ENCODE measurements at regions not wholly inside any gene's neighbourhood (a gene's known extent, or its start where the extent isn't known, plus 50 kb on each side); places are given as distances from the start of the nearest gene placed in this dataset.
A peak's percentile ranks its signal among the peaks of the same experiment; 100 is the strongest.

DNA sequence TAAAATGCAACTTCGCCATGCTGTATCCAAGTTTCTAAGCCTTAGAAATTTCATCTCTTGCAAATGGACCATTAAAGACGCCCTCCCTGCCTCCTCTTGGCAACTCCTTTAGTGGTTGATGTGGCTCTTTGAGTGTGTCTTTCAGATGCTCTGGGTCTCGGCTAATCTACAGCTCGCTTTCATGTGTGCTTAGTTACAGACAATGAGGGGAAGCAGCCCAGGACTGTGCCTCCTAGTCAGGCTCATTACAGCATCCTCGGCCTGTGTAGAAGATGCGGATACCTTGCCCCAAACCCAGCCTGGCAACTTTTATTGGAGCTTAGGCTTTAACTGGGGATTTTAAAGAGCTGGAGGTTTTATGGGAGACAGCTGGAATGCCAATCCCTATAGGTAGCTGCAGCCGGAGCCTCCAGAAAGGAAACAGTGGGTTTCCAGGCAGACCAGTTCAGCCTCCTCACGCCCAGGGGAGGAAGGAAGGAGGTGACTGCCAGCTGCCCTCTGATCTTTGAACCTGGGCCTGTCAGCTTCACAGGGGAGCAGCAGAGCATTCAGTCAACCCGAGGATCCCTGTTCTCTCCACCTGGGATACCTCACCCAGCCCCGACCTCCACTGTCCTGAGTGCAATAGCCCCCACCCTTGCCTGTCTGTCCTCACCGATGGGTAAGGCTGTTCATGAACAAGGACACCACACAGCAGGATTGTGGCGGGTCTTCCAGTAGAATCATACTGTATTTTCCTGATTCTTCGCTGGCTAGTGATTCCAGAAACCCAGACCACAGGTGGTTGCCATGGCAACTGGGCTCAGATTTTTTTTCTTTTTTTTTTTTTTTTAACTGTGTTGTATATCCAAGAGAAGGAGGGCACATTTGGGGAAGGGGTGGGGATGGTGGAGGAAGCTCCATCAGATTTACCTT lies 638.5 kb downstream of the MED13L start:
- Histone ChIP-seq H3K9me3 (no peaks in the 10 kb centered on the region), H3K4me1 (no peaks in the 10 kb centered on the region), H3K27me3 (no peaks in the 10 kb centered on the region), H3K4me3 (no peak overlapping the region), H3K27ac (no peak overlapping the region), H3K36me3 (no peaks in the 10 kb centered on the region)
- in situ Hi-C loops (cut with MboI; ENCODE audit: low pct_ligation_motif_present in 1 of 4, low pct_unique_long_range_greater_than_20kb in 1 of 4, low sequenced_read_pairs in 3 of 4) (no loop called here), intact Hi-C loops (cut with DNase I; ENCODE audit: low total_unique reads) (no loop called here)
- DNase-seq, result peak; percentile 15
- WGBS, 2 donors (ENCODE audit: low coverage in 1 of 2), result 45 to 69% methylated on average over 3 to 13 of the region's 13 CpGs
- TF ChIP-seq POLR2A (IDR thresholded peaks at IDR 0.05) (no peak), CTCF (IDR thresholded peaks at IDR 0.05) (no peak), POLR2AphosphoS5 (IDR thresholded peaks at IDR 0.05) (no peak)

DNA sequence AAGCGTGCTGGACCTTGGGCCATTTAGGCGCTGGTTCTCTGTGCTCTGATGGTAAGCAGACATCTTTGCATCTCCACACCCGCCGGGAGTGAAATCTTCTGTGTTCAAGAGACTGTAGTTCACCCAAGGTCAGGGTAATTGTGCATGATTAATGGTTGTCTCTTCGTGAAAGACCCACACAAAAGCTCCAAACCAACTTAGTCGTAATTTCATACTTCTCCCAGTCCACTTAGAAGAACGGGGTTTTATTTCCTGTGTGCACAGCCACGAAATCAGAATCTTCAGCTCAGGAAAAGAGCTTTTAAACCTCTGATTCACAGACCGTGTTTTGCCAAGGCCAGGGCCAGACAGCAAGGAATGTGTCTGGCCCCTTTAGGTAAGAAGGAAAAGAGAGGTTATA lies 640.9 kb downstream of the MED13L start:
- no peak for TF ChIP-seq CTCF (IDR thresholded peaks at IDR 0.05)
- TF ChIP-seq POLR2AphosphoS5 (IDR thresholded peaks at IDR 0.05), result no peak
- no peak for TF ChIP-seq POLR2A (IDR thresholded peaks at IDR 0.05)
- TF ChIP-seq EP300 (IDR thresholded peaks at IDR 0.05; ENCODE audit: low read depth), result no peak
- Histone ChIP-seq H3K9me3 (no peaks in the 10 kb centered on the region), H3K27ac (no peak overlapping the region), H3K27me3 (no peaks in the 10 kb centered on the region), H3K4me3 (no peak overlapping the region), H3K36me3 (no peaks in the 10 kb centered on the region), H3K4me1 (no peaks in the 10 kb centered on the region)
- in situ Hi-C loops (cut with MboI; ENCODE audit: low pct_ligation_motif_present in 1 of 4, low pct_unique_long_range_greater_than_20kb in 1 of 4, low sequenced_read_pairs in 3 of 4) (no loop called here), intact Hi-C loops (cut with DNase I; ENCODE audit: low total_unique reads) (no loop called here)
- no peak for DNase-seq
- WGBS, 2 donors (ENCODE audit: low coverage in 1 of 2), result 56 to 65% methylated on average over 9 of the region's 9 CpGs

GRCh38 chr12:115632308-115632707 lies 645.2 kb downstream of the MED13L start:
- in situ Hi-C loops (cut with MboI; ENCODE audit: low pct_ligation_motif_present in 1 of 4, low pct_unique_long_range_greater_than_20kb in 1 of 4, low sequenced_read_pairs in 3 of 4), result no loop called here
- Histone ChIP-seq H3K27me3 (no peaks in the 10 kb centered on the region), H3K4me3 (no peak overlapping the region), H3K27ac (no peak overlapping the region), H3K9me3 (no peaks in the 10 kb centered on the region), H3K4me1 (no peaks in the 10 kb centered on the region), H3K36me3 (no peaks in the 10 kb centered on the region)
- TF ChIP-seq EP300 (IDR thresholded peaks at IDR 0.05; ENCODE audit: low read depth), result no peak
- peak in 1 of 5 experiments; percentile 27 for TF ChIP-seq CTCF (IDR thresholded peaks at IDR 0.05)
- intact Hi-C loops (cut with DNase I; ENCODE audit: low total_unique reads), result no loop called here
- DNase-seq, result no peak

DNA sequence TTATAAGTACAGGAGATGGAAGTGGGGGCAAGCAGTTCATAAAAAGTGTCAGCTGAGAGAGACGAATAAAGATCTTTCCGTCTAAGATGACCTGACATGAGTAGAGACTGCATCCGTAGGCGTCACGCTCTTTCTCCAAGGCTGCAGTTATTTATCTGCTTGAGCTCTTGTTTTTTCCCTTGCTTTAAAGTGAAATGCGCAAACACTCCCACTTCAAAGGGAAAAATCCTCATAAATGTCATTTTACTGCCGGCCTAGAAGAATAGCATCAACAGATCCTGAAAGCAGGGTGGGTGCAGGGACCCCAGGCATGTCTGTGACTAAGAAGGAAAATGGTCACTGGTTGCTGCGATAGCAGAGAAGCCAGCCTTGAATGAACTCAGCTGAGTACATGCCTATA lies 647.4 kb downstream of the MED13L start:
- Histone ChIP-seq H3K36me3 (no peaks in the 10 kb centered on the region), H3K27me3 (no peaks in the 10 kb centered on the region), H3K27ac (no peak overlapping the region), H3K9me3 (no peaks in the 10 kb centered on the region), H3K4me1 (no peaks in the 10 kb centered on the region), H3K4me3 (no peak overlapping the region)
- in situ Hi-C loops (cut with MboI; ENCODE audit: low pct_ligation_motif_present in 1 of 4, low pct_unique_long_range_greater_than_20kb in 1 of 4, low sequenced_read_pairs in 3 of 4), result no loop called here
- intact Hi-C loops (cut with DNase I; ENCODE audit: low total_unique reads), result no loop called here
- no peak for DNase-seq
- TF ChIP-seq POLR2AphosphoS5 (IDR thresholded peaks at IDR 0.05) (no peak), CTCF (IDR thresholded peaks at IDR 0.05) (no peak), POLR2A (IDR thresholded peaks at IDR 0.05) (no peak), EP300 (IDR thresholded peaks at IDR 0.05; ENCODE audit: low read depth) (no peak)
- 72 to 82% methylated on average over 8 of the region's 8 CpGs for whole genome bisulfite sequencing, 2 donors (ENCODE audit: low coverage in 1 of 2)
